Endothelial cell of umbilical vein (primary cell): ENCODE measurements at regions not wholly inside any gene's neighbourhood (a gene's known extent, or its start where the extent isn't known, plus 50 kb on each side); places are given as distances from the start of the nearest gene placed in this dataset.

Source experiments
- BruUV-seq: library from RNA; stranded (reverse); fragments of 400-500 nt; replicated peaks from 2 replicates; lab custom pipeline; 2021; lab: Mats Ljungman, UMichigan
- CTCF ChIA-PET: fragments of 300-600, 350-600 bp; sonication (Branson Sonifier 250); formaldehyde crosslinking; loops from one replicate; lab custom pipeline; 2021; ENCODE audit warnings: antibody characterized with exemption, inconsistent platforms; lab: Charles Lee
- POLR2A ChIA-PET: fragments of 300-600, 350-600 bp; sonication (Branson Sonifier 250); formaldehyde crosslinking; loops from one replicate; lab custom pipeline; 2021; ENCODE audit warnings: antibody characterized with exemption, inconsistent platforms; lab: Charles Lee
- DNase-seq: peaks from one replicate; pipeline ENCODE4 v3.0.0-alpha.2; 2011; ENCODE audit warnings: low read depth, low spot score
- FAIRE-seq: peaks from 2 replicates; lab custom pipeline; 2011; peaks lifted over from hg19 to GRCh38; lab: Jason Lieb, UNC
- H2AFZ ChIP-seq: 2 replicates; pipeline ENCODE4 v1.6.0; 2012; ENCODE audit warnings: low read depth, low read length, control low read depth, inconsistent platforms
- H3K27ac ChIP-seq: 2 replicates; pipeline ENCODE4 v1.5.1; 2011; ENCODE audit warnings: low read depth, mild to moderate bottlenecking, control low read depth, low read length, moderate library complexity; ENCODE audit not compliant: insufficient read depth
- H3K27me3 ChIP-seq, 2 experiments: 2 replicates each; pipeline versions ENCODE4 v1.6.0 to v1.6.1; 2011; ENCODE audit warnings: low read length in 2 of 2, mixed read lengths in 1 of 2; ENCODE audit not compliant: control insufficient read depth in 2 of 2, insufficient read depth in 2 of 2
- H3K36me3 ChIP-seq, 2 experiments: 2 replicates in 1 of 2; 3 replicates in 1 of 2; pipeline ENCODE4 v1.5.1; 2011; ENCODE audit warnings: low read length in 2 of 2, mild to moderate bottlenecking in 1 of 2, moderate library complexity in 1 of 2; ENCODE audit not compliant: control insufficient read depth in 2 of 2, insufficient read depth in 2 of 2; ENCODE audit errors: extremely low read depth in 1 of 2
- H3K4me1 ChIP-seq: 3 replicates; pipeline ENCODE4 v1.5.1; 2011; ENCODE audit warnings: mild to moderate bottlenecking, low read length; ENCODE audit not compliant: control insufficient read depth, insufficient read depth; ENCODE audit errors: extremely low read depth
- H3K4me2 ChIP-seq: 2 replicates; pipeline ENCODE4 v1.6.1; 2011; ENCODE audit warnings: low read length, control low read depth, mixed read lengths; ENCODE audit not compliant: insufficient read depth
- H3K4me3 ChIP-seq, 3 experiments: fragments of 200-600 bp in 1 of 3; sonication (generic), shearing (Covaris generic) in 1 of 3; replicated peaks in 1 of 3; 2 replicates each; pipeline ENCODE4 v1.5.1; 2011 to 2016; ENCODE audit warnings: control low read depth in 3 of 3, low read length in 3 of 3, mild to moderate bottlenecking in 2 of 3, inconsistent platforms in 1 of 3, low read depth in 1 of 3, moderate library complexity in 1 of 3; ENCODE audit not compliant: insufficient read depth in 1 of 3
- H3K79me2 ChIP-seq: 2 replicates; pipeline ENCODE4 v1.6.0; 2012; ENCODE audit warnings: low read length, inconsistent platforms; ENCODE audit not compliant: control insufficient read depth, insufficient read depth
- H3K9ac ChIP-seq: replicated peaks from 2 replicates; pipeline ENCODE3; 2011; ENCODE audit warnings: low read length, control low read depth; ENCODE audit not compliant: insufficient read depth; ENCODE audit errors: extremely low read depth
- H3K9me1 ChIP-seq: replicated peaks from 3 replicates; pipeline ENCODE4 v1.6.0; 2011; ENCODE audit warnings: mild to moderate bottlenecking, low read length; ENCODE audit not compliant: control insufficient read depth, insufficient read depth; ENCODE audit errors: extremely low read depth
- H3K9me3 ChIP-seq: replicated peaks from 2 replicates; pipeline ENCODE4 v1.5.1; 2012; ENCODE audit warnings: low read length, inconsistent platforms; ENCODE audit not compliant: control insufficient read depth, insufficient read depth
- H4K20me1 ChIP-seq: replicated peaks from 2 replicates; pipeline ENCODE3; 2011; ENCODE audit warnings: mild to moderate bottlenecking, low read length; ENCODE audit not compliant: control insufficient read depth, insufficient read depth; ENCODE audit errors: extremely low read depth
- CTCF ChIP-seq, 2 donors: IDR thresholded peaks; 1 replicate in 1 of 2; 2 replicates in 1 of 2; pipeline ENCODE4 v1.5.1; 2011; ENCODE audit warnings: low read length in 2 of 2, mild to moderate bottlenecking in 2 of 2, moderate library complexity in 2 of 2, control low read depth in 1 of 2, inconsistent platforms in 1 of 2, low read depth in 1 of 2; ENCODE audit not compliant: insufficient read depth in 1 of 2; ENCODE audit errors: extremely low read depth in 1 of 2
- EZH2 ChIP-seq: IDR thresholded peaks from 2 replicates; pipeline ENCODE4 v1.6.1; 2012; ENCODE audit warnings: borderline replicate concordance, low read depth, mild to moderate bottlenecking, moderate library complexity, low read length, inconsistent platforms; ENCODE audit not compliant: severe bottlenecking
- FOS ChIP-seq: IDR thresholded peaks from 2 replicates; pipeline ENCODE4 v1.6.1; 2011; ENCODE audit warnings: mild to moderate bottlenecking, low read length, moderate library complexity, borderline replicate concordance; ENCODE audit not compliant: insufficient read depth
- GATA2 ChIP-seq: IDR thresholded peaks from 2 replicates; pipeline ENCODE4 v1.7.0; 2011; ENCODE audit warnings: low read depth, mild to moderate bottlenecking, moderate library complexity, mixed read lengths, low read length; ENCODE audit not compliant: insufficient read length, insufficient read depth
- MAX ChIP-seq: IDR thresholded peaks from 2 replicates; pipeline ENCODE4 v1.6.1; 2011; ENCODE audit not compliant: insufficient read depth, insufficient read length
- MYC ChIP-seq: IDR thresholded peaks from one replicate; pipeline ENCODE4 v1.6.1; 2011; ENCODE audit warnings: mild to moderate bottlenecking, low read depth, low read length
- POLR2A ChIP-seq: IDR thresholded peaks from 2 replicates; pipeline ENCODE4 v1.6.1; 2012; ENCODE audit warnings: low read depth, mild to moderate bottlenecking, control low read depth, low read length
- POLR2AphosphoS5 ChIP-seq: IDR thresholded peaks from 2 replicates; pipeline ENCODE4 v1.6.1; 2012; ENCODE audit warnings: low read depth, mild to moderate bottlenecking, control low read depth, low read length, moderate library complexity; ENCODE audit not compliant: insufficient read depth
- dilution Hi-C: fragments of 300-500 bp; cut with MboI; formaldehyde crosslinking; loops from one replicate; pipeline ENCODE4 v1.15.0; 2019; ENCODE audit warnings: low sequenced_read_pairs; ENCODE audit not compliant: extremely low pct_ligation_motif_present
- intact Hi-C: fragments of 100-400 bp; cut with micrococcal nuclease; formaldehyde crosslinking; loops from one replicate; pipeline ENCODE4 v1.10.0; 2022

GRCh38 chr3:110752307-110752706 is 319.3 kb upstream of the NECTIN3 start:
- dilution Hi-C loops (no loop called here), intact Hi-C loops (no loop called here)
- Histone ChIP-seq H3K4me3 (no peak overlapping the region), H4K20me1 (no peaks in the 10 kb centered on the region), H3K27me3 (peaks cover 0 to 3% of the 10 kb centered on the region in 2 experiments), H3K4me1 (no peaks in the 10 kb centered on the region), H2AFZ (no peak overlapping the region), H3K9ac (no peak overlapping the region), H3K4me2 (no peak overlapping the region), H3K79me2 (no peaks in the 10 kb centered on the region), H3K9me3 (no peaks in the 10 kb centered on the region), H3K27ac (no peak overlapping the region), H3K36me3 (no peaks in the 10 kb centered on the region), H3K9me1 (no peaks in the 10 kb centered on the region)
- DNase-seq (no peak), FAIRE-seq (no peak)
- no peak for TF ChIP-seq POLR2A
- TF ChIP-seq CTCF (IDR thresholded peaks at IDR 0.05; ENCODE audit: extremely low read depth in 1 of 2, insufficient read depth in 1 of 2, low read depth in 1 of 2, low read length in 2 of 2), result no peak
- no peak for TF ChIP-seq GATA2
- no peak for TF ChIP-seq MYC
- ChIA-PET CTCF (interaction anchor here (1.3 kb wide), 1 partner anchor 10 kb away, joined by 3 read pairs; no protein-coding TSS in a partner anchor), POLR2A (no interaction called here)
- no TSS peak for BruUV-seq

GRCh38 chr3:110753516-110753915 is 318.1 kb upstream of the NECTIN3 start:
- Histone ChIP-seq H3K4me1 (no peaks in the 10 kb centered on the region), H2AFZ (no peak overlapping the region), H3K27me3 (peaks cover 0 to 3% of the 10 kb centered on the region in 2 experiments), H3K9ac (no peak overlapping the region), H3K79me2 (no peaks in the 10 kb centered on the region), H3K27ac (no peak overlapping the region), H3K4me3 (no peak overlapping the region), H3K4me2 (no peak overlapping the region), H4K20me1 (no peaks in the 10 kb centered on the region), H3K9me3 (no peaks in the 10 kb centered on the region), H3K9me1 (no peaks in the 10 kb centered on the region), H3K36me3 (no peaks in the 10 kb centered on the region)
- DNase-seq (no peak), FAIRE-seq (no peak)
- dilution Hi-C loops (no loop called here), intact Hi-C loops (no loop called here)
- ChIA-PET POLR2A (no interaction called here), CTCF (interaction anchor here (1.4 kb wide), 1 partner anchor 11 kb away, joined by 5 read pairs; no protein-coding TSS in a partner anchor)
- no peak for TF ChIP-seq POLR2A
- no peak for TF ChIP-seq MAX
- no peak for TF ChIP-seq POLR2AphosphoS5
- TF ChIP-seq FOS, result no peak
- TF ChIP-seq EZH2, result no peak
- no TSS peak for BruUV-seq
